HG03558 (cell line): ENCODE measurements at regions not wholly inside any gene's neighbourhood (a gene's known extent, or its start where the extent isn't known, plus 50 kb on each side); places are given as distances from the start of the nearest gene placed in this dataset.
"Not testable (repeated sequence)": the region's sequence is repeated elsewhere in the genome, so short reads cannot be mapped to it uniquely, and the experiment has no call there.

ENCODE experiments used
- ATAC-seq: cut with Tn5 transposase; IDR thresholded peaks from one replicate; pipeline ENCODE4 v1.9.1; 2021; ENCODE audit warnings: moderate number of reproducible peaks; ENCODE audit not compliant: unreplicated experiment; ENCODE audit errors: extremely low read depth

- no peak for ATAC-seq
Observed at GRCh38 chr22:48492366-48493320, 1335.0 kb downstream of the BRD1 start.

GRCh38 chr22:48491451-48491941 lies 1336.2 kb downstream of the BRD1 start:
- ATAC-seq = no peak

- ATAC-seq = no peak
Observed at GRCh38 chr22:48490500-48491411, 1336.9 kb downstream of the BRD1 start.

GRCh38 chr22:48489551-48490499 lies 1337.8 kb downstream of the BRD1 start:
- no peak for ATAC-seq

GRCh38 chr22:48488611-48489511 lies 1338.8 kb downstream of the BRD1 start:
- no peak for ATAC-seq

- ATAC-seq = no peak
Observed at GRCh38 chr22:48488149-48488551, 1339.5 kb downstream of the BRD1 start.

GRCh38 chr22:48486558-48486957 lies 1341.1 kb downstream of the BRD1 start:
- ATAC-seq = no peak

GRCh38 chr22:48486134-48486532 lies 1341.5 kb downstream of the BRD1 start:
- ATAC-seq = no peak

GRCh38 chr22:48485149-48486133 lies 1342.2 kb downstream of the BRD1 start:
- ATAC-seq = no peak

- ATAC-seq = no peak
Observed at GRCh38 chr22:48483764-48484528, 1343.7 kb downstream of the BRD1 start.

- no peak for ATAC-seq
Observed at GRCh38 chr22:48482771-48483170, 1344.9 kb downstream of the BRD1 start.

- not testable (repeated sequence) for ATAC-seq
Observed at GRCh38 chr22:48482198-48482597, 1345.5 kb downstream of the BRD1 start.

GRCh38 chr22:48481748-48482147 lies 1345.9 kb downstream of the BRD1 start:
- ATAC-seq = no peak

GRCh38 chr22:48478529-48479265 lies 1349.0 kb downstream of the BRD1 start:
- ATAC-seq = no peak

GRCh38 chr22:48478124-48478523 lies 1349.5 kb downstream of the BRD1 start:
- no peak for ATAC-seq

GRCh38 chr22:48477031-48477721 lies 1350.5 kb downstream of the BRD1 start:
- no peak for ATAC-seq
